ENCODE measurements at regions not wholly inside any gene's neighbourhood (a gene's known extent, or its start where the extent isn't known, plus 50 kb on each side); places are given as distances from the start of the nearest gene placed in this dataset.
"Not testable (repeated sequence)": the region's sequence is repeated elsewhere in the genome, so short reads cannot be mapped to it uniquely, and the experiment has no call there.

DNA sequence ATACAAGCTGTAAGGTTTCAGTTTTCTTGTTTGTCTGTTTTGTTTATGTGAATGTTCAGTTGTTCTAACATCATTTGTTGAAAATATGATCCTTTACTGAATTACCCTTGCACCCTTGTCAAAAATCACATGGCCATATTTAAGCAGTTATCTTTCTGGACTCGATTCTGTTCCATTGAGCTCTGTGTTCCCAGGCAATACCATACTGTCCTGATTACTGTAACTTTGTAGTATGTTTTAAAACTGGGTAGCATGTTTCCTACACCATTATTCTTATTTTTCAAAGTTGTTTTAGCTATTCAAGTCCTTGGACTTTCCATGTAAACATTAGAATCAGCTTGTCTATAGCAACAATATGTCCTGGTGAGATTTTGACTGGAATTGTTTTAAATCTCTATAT, 66.7 kb upstream of the PRSS3 start:
- peaks cover 2% of the 10 kb centered on the region for H3K36me3 Mint-ChIP-seq (ENCODE audit: insufficient read depth)
- H3K27ac Mint-ChIP-seq = no peak overlapping the region
- peaks cover 18% of the 10 kb centered on the region for H3K9me3 Mint-ChIP-seq (ENCODE audit: low read depth)
- TF ChIP-seq, protein P1, sequence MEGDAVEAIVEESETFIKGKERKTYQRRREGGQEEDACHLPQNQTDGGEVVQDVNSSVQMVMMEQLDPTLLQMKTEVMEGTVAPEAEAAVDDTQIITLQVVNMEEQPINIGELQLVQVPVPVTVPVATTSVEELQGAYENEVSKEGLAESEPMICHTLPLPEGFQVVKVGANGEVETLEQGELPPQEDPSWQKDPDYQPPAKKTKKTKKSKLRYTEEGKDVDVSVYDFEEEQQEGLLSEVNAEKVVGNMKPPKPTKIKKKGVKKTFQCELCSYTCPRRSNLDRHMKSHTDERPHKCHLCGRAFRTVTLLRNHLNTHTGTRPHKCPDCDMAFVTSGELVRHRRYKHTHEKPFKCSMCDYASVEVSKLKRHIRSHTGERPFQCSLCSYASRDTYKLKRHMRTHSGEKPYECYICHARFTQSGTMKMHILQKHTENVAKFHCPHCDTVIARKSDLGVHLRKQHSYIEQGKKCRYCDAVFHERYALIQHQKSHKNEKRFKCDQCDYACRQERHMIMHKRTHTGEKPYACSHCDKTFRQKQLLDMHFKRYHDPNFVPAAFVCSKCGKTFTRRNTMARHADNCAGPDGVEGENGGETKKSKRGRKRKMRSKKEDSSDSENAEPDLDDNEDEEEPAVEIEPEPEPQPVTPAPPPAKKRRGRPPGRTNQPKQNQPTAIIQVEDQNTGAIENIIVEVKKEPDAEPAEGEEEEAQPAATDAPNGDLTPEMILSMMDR (IDR thresholded peaks at IDR 0.05; ENCODE audit: unreplicated experiment) = no peak
- no peak for DNase-seq (ENCODE audit: low spot score, unreplicated experiment)
- H3K27me3 Mint-ChIP-seq = no peaks in the 10 kb centered on the region
- no peaks in the 10 kb centered on the region for H3K4me1 Mint-ChIP-seq (ENCODE audit: low read depth)
- no peak overlapping the region for H3K4me3 Mint-ChIP-seq (ENCODE audit: low read depth)

DNA sequence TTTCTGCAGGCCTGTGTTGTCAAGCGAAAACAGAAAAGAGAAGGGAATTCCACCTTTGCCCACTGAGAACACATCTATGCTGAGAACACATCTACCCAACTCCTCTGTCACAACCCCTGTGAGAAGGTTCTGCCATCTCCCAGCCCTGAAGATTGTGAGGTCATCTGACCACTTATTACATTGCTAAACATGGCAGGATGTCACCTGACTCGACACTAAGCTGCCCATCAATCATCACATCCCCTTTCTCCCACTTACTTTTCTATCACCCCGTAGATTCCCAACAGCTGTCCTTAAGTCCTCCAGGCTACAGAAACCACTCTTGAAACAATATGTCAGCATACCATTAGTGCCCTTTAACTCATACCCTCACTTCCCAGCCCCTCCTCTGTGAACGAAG, 64.2 kb upstream of the PRSS3 start:
- TF ChIP-seq, protein P1 (IDR thresholded peaks at IDR 0.05; ENCODE audit: unreplicated experiment) = no peak
- Mint-ChIP-seq H3K9me3 (ENCODE audit: low read depth) (peaks cover 10% of the 10 kb centered on the region), H3K27me3 (no peaks in the 10 kb centered on the region), H3K36me3 (ENCODE audit: insufficient read depth) (peaks cover 2% of the 10 kb centered on the region), H3K4me3 (ENCODE audit: low read depth) (no peak overlapping the region), H3K27ac (no peak overlapping the region), H3K4me1 (ENCODE audit: low read depth) (no peaks in the 10 kb centered on the region)
- no peak for DNase-seq (ENCODE audit: low spot score, unreplicated experiment)

DNA sequence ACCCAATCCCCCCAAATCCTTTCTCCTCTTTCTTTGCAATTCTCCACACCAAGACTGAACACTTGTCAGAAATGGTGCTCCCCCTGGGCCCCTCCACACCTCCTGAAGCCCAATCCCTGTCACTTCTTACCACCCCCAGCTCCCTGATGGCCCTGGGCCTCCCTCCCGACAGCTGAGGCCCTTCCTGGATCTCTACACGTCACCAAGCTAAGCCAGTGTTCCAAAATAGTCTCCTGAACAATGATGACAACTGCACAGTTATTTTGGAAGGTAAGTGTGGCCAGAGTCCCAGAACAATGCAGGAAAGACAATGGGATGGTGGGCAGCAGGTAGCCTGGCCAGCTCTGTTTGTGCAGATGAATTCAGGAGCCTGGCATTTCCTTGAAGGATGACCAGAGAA, 63.7 kb upstream of the PRSS3 start:
- no peaks in the 10 kb centered on the region for H3K27me3 Mint-ChIP-seq
- peaks cover 7% of the 10 kb centered on the region for H3K9me3 Mint-ChIP-seq (ENCODE audit: low read depth)
- no peak overlapping the region for H3K27ac Mint-ChIP-seq
- no peak for DNase-seq (ENCODE audit: low spot score, unreplicated experiment)
- peaks cover 2% of the 10 kb centered on the region for H3K36me3 Mint-ChIP-seq (ENCODE audit: insufficient read depth)
- TF ChIP-seq, protein P1 (IDR thresholded peaks at IDR 0.05; ENCODE audit: unreplicated experiment) = no peak
- no peak overlapping the region for H3K4me3 Mint-ChIP-seq (ENCODE audit: low read depth)
- H3K4me1 Mint-ChIP-seq (ENCODE audit: low read depth) = no peaks in the 10 kb centered on the region

DNA sequence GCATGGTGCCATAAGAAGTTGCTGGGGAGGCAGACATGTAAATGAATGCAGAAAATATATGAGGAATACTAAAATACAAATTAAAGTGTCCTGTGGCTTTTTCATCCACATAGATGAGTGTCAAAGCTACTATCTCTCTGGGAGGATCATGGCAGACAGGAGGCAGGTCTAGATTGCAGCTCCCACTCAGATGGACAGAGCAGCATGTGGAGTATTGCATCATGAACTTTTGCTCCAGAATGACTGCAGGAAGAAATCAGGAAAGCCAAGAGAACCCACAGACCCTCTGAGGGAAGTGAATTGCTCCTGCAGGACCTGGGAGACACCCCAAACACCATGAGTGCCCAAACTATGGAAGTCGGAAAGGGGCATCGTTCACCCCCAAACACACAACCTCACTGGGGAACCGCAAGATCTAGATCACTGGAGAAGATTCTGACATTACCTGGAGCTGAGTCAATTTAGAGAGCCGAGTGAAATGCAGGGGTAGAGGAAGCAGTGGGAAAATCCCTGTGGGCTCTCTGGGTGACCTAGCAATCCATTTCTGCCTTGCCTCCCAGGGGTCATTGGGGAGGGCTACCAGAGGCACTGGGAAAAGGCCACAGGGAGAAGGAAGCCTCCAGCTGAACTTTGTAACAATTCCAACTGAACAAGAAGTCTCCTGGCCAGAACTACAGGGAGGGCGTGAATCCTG, 61.0 kb upstream of the PRSS3 start:
- not testable (repeated sequence) for H3K36me3 Mint-ChIP-seq (ENCODE audit: insufficient read depth); H3K4me3 Mint-ChIP-seq (ENCODE audit: low read depth); H3K4me1 Mint-ChIP-seq (ENCODE audit: low read depth); H3K27me3 Mint-ChIP-seq; H3K9me3 Mint-ChIP-seq (ENCODE audit: low read depth); H3K27ac Mint-ChIP-seq; DNase-seq (ENCODE audit: low spot score, unreplicated experiment)

DNA sequence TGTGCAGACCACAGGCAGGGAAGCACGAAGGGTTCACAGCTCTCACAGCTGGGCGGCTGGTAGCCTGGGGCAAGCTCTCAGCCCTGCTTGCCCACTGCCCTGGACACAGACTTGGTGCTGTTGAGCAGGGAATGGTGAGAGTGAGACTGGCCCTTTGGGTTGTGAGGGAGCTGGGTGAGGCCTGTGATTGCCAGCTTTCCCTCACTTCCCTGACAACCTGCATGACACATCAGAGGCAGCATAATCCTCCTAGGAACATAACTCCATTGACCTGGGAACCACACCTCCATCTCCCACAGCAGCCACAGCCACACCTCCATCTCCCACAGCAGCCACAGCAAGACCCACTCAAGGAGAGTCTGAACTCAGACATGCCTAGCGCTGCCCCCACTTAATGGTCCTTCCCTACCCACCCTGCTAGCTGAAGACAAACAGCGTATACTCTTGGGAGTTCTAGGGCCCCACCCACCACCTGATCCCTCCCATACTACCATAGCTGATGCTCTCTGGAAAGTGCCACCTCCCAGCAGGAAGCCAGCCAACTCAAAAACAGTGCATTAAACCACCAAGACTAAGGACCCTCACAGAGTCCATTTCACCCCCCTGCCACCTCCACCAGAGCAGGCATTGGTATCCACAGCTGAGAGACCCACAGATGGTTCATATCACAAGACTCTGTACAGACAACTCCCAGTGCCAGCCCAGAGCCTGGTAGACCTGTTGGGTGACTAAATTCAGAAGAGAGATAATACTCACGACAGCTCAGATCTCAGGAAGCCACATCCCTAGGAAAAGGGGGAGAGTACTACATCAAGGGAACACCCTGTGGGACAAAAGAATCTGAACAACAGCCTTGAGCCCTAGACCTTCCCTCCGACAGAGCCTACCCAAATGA, 60.2 kb upstream of the PRSS3 start:
- H3K4me3 Mint-ChIP-seq (ENCODE audit: low read depth); H3K36me3 Mint-ChIP-seq (ENCODE audit: insufficient read depth); H3K27ac Mint-ChIP-seq; H3K9me3 Mint-ChIP-seq (ENCODE audit: low read depth); H3K4me1 Mint-ChIP-seq (ENCODE audit: low read depth); DNase-seq (ENCODE audit: low spot score, unreplicated experiment); H3K27me3 Mint-ChIP-seq: not testable (repeated sequence)

DNA sequence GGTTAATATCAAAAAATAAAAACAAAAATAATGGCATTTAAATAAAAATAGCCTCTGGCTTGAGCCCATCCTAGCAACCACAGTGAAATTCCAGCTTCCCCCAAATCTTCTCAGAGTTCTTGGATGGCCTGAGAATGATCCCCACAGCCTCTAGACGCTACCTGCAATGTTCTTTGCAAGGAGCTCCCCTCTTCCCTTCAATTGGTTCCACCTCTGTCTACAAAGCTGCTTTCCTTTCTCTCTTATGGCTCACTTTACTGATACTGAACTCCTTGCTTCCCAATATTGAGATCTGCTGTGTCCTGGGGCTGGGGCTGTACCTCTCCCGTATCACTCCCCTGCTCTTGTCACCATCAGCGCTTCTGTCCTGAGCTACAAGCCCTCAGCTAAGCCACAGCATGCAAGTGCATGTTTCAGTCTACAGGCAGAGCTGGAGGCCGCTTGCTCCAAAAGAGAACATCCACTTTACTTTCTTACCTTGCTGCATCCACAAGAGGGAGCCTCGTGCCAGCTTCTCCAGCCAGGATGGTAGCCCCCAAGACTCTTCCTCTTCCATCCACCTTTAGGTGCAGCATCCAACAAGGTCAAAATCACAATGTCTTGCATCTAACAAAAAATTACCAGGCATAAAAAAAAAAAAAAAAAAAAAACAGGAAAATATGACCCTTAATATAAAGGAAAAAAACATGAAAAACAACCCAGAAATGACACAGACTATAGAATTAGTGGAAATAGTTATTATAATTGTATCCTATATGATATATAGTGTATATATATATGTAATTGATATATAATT, 57.4 kb upstream of the PRSS3 start:
- no peaks in the 10 kb centered on the region for H3K27me3 Mint-ChIP-seq
- no peak for DNase-seq (ENCODE audit: low spot score, unreplicated experiment)
- no peak overlapping the region for H3K4me3 Mint-ChIP-seq (ENCODE audit: low read depth)
- no peaks in the 10 kb centered on the region for H3K9me3 Mint-ChIP-seq (ENCODE audit: low read depth)
- H3K27ac Mint-ChIP-seq = no peak overlapping the region
- TF ChIP-seq, protein P1 (IDR thresholded peaks at IDR 0.05; ENCODE audit: unreplicated experiment) = peak; percentile 75
- no peaks in the 10 kb centered on the region for H3K36me3 Mint-ChIP-seq (ENCODE audit: insufficient read depth)
- H3K4me1 Mint-ChIP-seq (ENCODE audit: low read depth) = no peaks in the 10 kb centered on the region

All from progenitor cell of endocrine pancreas (in vitro differentiated cells).